Hippocampal formation (tissue), 2 donors: ENCODE measurements at regions not wholly inside any gene's neighbourhood (a gene's known extent, or its start where the extent isn't known, plus 50 kb on each side); places are given as distances from the start of the nearest gene placed in this dataset.
"Not testable (repeated sequence)": the region's sequence is repeated elsewhere in the genome, so short reads cannot be mapped to it uniquely, and the experiment has no call there.

Experiments
- DNase-seq, 2 donors: peaks; one replicate each; lab custom pipeline; 2025; lab: John Stamatoyannopoulos, UW

DNA sequence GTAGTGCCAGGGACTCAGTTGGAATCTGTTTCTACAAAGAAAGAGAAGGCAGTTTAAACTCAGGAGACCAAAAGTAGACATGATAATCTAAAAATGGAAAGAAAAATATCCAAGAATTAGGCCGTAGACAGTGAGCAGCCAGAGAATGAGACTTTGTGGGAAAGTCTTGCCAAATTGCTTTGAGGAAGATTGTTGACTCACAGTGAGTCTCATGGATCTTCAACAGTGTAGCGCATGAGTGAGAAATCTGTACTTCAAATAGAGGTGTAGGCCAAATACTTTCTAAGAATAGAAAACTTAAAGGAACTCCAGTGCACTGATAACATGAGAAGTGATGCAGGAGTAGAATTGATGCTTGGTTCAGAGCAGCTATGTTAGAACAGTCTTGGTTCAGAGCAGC, 284.5 kb downstream of the HTR1B start:
- no peak for DNase-seq

DNA sequence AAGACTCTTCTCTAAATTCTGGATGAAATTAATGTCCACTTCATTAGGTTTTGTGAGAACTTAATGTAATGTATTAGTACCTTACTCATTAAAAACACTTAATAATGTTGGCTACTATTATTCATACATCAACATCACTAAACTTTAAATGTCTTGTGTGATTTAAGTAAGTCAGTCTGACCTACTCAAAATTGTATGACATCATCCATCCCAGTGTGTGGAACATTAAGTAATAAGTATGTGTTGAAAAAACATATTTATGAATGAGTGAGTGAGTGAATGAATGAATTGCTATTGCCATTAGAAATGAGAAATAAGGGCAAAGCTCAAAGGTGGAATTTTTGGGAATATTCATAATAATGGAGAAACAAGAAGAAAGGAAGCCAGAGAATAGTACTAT, 285.8 kb downstream of the HTR1B start:
- DNase-seq: no peak

DNA sequence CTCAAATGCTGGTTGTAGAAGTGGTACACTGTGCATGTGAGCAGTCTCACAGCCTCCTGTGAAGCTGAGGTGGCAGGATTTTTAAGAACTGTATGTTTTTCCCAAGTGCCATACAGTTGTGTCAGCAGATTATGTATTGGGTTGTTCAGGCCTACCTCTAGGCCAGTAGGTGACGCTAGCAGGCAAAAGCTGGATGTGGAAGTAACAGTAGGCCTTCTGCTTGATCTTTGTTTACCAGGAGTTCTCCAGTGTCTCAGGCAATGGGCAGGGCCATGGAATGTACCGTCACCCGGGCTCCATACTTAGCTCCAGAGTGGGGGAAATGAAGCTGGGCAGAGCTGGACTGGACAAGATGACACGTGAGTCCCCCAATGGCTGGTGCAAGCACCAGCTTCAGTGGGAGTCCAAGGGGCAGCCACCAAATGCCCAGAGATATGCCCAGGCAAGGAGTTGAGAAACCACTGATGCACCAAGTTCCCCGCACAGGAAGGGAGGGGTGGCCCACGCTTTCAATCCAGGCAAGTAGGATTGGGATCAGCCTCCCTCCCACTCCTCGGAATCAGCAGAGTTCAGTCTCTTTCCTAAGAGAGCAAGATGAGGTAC, 289.7 kb downstream of the HTR1B start:
- DNase-seq: no peak

DNA sequence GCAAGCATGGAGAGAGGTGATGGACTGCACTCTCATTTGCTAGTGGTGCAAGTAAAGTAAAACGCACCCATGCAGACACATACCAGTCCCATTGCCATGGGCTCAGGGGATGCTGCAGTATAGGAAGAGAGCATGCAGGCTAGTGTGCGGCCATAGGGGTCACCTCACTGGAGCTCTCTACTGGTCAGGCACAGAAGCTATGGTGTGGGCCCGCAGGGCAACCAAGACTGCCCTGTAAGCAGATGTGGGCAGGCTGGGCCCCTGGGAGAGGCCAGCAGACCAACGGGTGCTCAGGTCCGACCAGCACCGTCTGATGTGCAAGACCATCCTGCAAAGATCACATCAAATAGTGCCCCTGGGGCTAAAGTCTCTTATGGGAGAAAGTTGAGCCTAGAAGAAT, 290.7 kb downstream of the HTR1B start:
- no peak for DNase-seq

DNA sequence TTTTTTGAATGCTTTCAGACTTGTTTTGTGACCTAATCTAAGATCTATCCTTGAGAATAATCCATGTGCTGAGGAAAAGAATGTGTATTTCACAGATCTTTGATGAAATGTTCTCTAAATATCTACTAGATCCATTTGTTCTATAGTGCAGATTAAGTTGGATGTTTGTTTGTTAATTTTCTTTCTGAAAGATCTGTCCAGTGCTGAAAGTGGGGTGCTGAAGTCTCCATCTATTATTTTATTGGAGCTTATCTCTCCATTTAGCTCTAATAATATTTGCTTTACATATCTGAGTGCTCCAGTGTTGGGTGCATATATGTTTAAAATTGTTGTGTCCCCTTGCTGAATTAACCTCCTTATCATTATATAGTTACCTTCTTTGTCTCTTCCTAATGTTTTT, 303.6 kb downstream of the HTR1B start:
- no peak for DNase-seq

DNA sequence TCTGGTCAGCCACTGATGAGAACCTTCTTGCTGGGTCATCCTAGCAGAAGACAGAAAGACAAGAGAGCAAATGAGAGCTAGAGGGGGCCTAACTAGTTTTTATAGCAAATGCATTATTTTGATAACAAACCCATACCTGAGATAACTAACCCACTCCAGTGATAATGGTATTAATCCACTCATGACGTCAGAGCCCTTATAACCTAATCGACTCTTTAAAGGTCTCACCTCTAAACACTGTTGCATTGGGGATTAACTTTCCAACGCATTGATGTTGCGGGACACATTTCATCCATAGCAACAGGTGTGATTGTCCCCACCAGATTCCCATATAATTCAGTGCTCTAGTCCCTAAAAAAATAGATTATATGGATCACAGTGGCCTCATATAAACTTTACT, 312.1 kb downstream of the HTR1B start:
- DNase-seq: no peak

DNA sequence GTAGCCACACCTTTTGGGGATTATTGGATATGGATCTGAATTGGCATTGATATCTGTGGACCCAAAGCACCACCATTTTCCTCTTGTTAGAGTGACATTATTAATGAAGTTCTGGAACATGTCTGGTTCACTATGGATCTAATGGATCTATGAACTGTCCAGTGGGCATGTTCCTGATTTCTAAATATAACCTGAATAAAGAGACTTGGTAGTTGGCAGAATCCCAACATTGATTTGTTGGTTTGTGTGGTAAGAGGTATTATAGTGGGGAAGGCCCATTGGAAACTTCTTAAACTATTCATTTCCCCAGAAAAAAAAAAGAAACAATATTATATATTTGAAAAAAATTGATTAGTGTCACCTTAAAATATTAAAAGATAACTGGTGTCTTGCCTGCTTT, 312.6 kb downstream of the HTR1B start:
- DNase-seq: no peak

DNA sequence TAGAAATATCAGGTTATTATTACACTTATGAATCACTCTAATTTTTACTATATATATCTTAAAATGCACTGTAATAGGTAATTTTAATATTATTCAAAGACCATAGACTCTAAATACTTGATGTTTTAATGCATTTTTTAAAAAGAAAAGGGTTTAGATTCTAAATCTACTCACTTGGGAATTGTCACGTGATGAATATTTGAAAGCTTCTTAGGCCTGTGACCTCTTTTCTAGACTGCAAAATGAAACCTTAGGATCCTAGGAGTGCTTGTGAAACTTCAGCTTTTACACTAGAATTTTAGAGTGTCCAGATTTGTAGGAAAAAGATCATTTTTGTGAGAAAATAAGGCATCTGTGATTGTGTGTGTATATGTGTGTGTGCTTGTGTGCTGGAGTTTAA, 318.0 kb downstream of the HTR1B start:
- DNase-seq: no peak

DNA sequence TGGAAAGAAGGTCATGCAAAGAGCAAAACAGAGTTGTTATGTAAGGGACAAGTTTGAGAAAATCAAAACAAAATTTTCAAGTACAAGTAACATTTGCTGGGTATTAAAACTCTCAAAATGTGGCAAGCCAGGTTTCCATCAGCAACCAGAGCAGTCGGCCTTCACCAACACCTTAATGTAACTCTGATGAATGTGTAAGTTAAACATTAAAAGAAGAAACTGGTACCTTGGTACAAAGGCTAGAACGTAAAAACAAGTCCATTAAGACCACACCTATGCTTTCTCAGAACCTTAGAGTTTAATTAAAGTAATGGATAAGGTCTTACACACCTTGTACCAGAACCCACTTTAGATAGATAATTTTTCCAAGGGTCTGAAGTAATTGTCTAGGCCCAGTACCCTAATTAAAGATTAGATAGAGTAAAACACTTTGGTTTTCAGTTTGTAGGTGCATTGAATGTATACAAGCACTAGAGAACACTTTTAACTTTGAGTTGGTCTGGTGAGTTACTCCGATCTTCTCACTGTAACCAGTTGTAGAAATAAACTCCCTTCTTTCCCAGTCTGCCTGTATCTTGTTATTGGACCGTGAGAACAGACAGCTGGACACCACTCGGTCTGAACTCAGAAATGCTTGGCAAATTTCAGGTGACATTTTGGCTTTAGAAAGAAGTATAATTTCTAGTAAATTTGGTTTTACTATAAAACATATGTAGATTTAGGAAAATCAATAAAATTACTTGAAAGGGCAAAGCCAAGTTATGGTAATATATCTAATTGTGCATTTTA, 319.4 kb downstream of the HTR1B start:
- no peak for DNase-seq

DNA sequence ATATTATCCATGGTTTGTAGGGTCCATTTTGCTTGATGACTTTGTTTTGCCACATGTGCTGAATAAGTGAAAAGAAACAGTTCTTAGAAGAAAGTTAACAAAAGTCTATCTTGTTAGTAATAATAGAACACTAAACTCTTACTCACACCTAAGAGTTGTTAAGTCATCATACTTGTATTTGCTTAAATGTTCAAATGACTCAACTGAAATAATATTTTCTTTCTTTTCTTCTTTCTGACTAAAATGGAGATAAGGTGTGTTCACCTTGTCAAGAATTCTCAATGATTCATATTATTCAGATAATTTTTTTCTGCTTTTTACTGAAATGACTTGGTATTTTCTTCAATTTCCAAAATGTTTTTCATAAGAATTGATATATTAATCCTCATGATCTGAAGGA, 327.2 kb downstream of the HTR1B start:
- no peak for DNase-seq

DNA sequence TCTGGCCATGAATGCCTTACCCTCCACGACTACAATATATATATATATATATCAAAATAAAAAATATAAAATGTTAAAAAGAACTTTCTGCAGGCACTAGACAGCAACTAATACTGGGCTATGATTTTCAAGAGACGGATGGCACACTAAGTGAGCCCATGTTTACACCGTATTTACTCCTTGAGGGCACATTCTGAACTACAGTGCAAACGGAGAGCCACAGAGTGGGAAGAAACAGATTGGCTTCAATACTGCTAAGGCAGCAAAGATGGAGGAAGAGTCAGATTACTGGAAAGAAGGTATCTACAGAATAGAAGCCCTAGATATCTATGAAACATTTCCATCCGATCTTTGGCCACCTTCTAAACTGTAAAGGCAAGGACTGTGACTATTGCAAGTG, 330.3 kb downstream of the HTR1B start:
- no peak for DNase-seq

DNA sequence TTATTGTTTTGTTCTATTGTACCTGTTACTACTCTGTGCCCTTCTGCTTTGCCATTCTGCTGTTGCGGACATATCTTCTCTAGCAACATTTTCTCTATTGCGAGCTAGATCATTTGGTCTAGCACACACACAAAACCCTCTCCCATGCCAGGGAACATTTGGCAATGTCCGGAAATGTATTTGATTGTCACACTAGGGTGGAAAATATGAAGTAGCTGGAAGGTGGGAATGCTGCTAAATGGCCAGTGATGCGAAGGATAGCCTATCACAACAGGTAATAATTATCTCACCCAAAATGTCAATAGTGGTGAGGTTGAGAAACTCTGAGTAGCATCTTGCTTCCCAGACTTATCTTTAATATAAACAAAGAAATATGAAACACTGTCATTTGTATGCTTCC, 331.9 kb downstream of the HTR1B start:
- no peak for DNase-seq

DNA sequence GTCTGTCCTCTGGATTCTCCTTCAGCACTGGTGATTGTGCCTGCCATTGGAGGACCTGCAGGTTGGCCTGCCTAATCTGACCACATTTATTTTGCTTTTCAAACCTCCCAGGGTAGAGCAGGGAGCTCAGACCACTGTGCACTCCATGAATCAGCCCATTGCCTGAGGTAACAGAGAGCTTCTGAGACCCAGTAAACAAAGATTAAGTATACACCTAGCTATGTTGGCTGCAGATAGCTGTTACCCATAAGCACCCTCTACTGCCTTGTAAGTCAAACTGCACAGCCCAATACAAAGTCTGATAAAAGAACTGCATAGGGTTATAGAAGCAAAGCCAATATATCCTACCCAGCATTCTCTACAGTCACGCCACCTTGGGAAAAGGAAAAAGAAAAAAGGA, 338.7 kb downstream of the HTR1B start:
- no peak for DNase-seq

DNA sequence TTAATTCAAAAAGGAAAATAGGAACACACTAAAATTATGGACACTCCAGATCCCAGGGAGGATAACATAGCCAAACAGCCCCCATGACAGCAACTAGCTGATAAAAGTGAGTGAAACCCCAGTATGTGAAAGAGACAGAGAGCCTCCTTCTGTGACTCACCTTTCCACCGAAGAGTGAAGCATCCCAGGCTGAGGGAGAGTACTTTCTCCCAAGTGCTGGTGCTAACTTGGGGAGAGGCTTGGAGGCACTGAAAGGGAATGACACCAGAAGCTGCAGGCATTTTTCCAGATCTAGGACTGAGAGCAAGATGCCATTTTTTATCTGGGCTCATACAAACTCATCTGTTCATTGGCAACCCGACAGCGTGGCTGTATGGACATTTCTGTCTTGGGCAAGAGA, 339.8 kb downstream of the HTR1B start:
- DNase-seq: no peak

DNA sequence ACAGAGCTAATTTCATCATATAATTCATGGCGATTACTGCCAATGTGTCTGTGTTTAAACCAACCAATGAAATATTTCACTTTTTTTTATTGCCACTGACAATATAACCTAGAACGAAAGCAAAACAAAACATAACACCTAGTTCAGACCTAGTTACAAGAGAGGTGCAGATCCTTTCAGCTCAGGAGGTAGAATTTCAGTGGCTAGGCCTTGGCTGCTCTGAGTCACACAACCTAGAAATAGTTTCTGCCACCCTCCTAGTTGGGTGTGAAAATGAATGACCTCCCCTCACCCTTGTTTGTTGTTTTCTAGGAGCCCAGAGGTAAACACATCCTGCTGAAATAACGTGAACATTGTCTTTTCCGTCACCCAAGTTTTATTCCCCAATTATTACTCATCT, 356.3 kb downstream of the HTR1B start:
- DNase-seq: no peak

DNA sequence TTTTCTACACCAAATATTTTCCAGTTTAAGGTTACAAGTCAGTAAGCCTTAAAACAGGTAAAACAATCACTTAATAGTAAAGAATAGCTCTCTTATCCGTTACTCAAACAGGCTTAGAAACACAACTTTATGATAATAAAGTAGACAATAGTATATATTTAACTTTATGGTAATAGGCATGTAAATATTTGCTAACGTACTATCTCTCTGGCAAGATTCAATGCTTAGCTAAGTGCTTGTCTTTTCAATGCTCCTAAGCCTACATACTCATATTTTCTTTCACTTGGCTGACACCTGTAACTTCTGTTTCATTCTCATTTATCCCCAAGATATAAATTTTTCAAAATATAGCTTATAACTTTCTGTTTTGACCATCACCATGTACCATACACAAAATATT, 358.2 kb downstream of the HTR1B start:
- no peak for DNase-seq

DNA sequence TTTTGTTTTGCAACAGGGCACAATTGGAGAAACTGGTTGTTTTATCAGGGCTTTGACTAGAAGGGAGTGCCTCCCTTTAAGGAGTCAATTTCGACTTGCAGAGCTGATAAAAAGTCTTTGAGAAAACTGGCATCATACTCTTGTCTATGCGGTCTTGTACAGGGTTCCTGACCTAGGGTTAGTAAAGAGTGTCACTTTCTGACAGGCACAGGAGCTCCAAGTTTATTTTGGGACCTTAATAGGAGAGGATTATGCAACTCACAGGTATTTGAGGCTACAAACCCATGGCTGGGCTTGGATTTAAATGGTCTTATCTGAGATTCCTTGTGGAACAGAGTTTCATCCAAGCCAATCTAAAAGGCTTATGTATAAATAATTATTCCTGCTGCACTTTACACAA, 365.4 kb downstream of the HTR1B start:
- DNase-seq: no peak

DNA sequence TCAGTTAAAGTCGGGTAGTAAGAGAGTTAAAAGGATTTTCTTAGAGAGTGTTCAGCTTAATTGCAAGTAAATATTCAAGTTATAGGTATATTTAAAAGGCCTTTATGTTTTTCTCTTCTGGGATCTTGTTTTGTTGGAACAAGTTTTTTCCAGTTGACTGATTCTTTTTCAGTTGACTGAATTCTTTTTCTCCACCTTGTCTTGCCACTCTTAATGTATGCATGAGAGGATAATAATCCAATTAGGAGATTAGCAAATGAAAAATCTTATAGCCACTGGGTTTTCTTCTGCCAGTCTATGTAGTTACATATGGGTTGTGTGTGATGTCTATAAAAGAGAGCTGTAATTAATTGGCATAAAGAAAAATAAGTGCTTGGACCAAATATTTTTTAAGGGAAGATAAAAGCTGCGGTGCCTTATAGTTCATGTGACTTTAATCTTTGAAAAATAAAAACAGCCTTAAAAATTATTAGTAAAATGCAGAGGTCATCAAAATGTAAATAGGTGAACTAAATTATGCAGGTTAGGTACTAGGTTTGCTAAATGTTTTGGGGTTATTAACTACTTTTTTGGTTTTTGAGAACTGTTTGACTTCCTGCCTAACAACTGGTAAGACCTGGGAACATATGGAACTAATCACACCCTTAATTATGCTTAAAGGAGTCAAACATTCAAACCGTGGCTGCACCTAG, 367.2 kb downstream of the HTR1B start:
- DNase-seq: no peak

DNA sequence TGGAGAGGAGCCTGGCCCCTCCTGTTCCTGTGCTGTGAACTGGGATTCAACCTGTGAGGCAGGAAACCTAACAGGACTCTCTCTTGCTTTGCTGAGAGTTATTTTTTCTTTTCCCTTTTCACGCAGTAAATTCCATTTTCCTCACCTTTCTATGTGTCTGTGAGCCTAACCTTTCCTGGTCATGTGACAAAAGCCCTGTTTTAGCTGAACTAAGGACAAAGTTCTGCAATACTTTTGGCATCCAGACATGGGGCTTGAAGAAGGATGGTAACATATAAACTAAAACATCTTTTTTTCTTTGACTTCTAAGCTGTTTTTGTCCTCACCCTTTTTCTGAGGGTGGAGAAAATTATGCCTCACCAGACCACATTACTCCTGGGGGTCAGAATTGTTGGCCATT, 368.5 kb downstream of the HTR1B start:
- no peak for DNase-seq

DNA sequence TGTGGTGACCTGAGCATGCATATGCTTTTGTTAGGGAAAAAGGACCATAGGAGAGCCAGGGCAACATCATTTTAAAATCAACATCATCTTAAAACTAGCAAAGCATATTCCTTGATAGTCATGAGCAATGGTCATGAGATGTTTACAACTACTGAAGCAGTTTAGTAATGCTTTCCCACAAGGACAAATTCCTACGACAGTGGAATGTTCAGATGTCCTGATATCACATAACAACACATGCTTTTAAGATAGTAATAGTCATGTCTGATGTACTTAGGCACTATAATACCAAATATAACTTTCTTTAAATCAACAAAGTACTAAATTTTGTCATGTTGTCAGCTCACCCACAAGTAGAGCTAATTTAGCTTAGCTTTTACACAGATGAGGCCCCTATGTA, 370.3 kb downstream of the HTR1B start:
- DNase-seq: no peak

DNA sequence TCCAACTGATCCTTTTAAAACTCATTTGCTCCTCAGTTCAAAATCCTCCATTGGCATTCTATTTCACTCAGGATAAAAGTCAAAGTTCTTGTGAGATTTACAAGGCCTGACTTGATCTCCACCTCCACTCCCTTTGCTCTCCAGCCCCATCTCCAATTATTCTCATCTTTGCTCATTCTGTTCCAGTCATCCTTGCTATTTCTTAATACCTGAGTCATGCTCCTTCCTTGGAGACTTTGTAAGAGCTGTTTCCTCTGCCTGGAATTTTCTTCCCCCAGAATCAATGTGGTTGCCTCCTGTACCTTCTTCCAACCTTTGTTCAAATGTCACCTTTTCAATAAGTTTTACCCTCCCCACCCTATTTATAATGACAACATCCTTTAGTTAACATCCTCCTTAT, 373.5 kb downstream of the HTR1B start:
- no peak for DNase-seq

DNA sequence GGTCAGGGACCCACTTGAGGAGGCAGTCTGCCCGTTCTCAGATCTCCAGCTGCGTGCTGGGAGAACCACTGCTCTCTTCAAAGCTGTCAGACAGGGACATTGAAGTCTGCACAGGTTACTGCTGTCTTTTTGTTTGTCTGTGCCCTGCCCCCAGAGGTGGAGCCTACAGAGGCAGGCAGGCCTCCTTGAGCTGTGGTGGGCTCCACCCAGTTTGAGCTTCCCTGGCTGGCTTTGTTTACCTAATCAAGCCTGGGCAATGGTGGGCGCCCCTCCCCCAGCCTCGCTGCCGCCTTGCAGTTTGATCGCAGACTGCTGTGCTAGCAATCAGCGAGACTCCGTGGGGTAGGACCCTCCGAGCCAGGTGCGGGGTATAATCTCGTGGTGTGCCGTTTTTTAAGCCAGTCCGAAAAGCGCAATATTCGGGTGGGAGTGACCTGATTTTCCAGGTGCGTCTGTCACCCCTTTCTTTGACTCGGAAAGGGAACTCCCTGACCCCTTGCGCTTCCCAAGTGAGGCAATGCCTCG, 375.4 kb downstream of the HTR1B start:
- not testable (repeated sequence) for DNase-seq

DNA sequence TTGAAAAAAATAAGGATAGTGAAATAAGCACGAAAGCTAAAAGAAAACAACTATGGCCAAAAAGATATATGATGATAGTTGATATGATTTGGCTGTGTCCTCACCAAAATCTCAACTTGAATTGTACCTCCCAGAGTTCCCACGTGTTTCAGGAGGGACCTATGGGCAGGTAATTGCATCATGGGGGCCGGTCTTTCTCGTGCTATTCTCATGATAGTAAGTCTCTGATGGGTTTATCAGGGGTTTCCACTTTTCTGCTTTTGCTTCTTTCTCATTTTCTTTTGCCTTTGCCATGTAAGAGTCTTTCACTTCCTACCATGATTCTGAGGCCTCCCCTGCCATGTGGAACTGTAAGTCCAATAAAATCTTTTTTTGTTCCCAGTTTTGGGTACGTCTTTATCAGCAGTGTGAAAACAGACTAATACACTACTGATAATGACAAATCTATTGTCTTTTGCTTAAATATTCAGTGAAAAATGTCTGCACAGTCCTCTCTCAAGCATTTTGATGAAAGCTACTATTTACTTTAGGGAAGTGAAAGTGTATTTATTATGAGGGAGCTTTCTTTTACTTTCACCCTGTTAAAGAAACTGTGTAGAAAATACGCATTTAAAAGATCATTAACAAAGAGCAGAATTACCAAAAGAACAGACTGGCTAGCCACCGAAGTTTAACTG, 389.1 kb downstream of the HTR1B start:
- no peak for DNase-seq
